ENCODE measurements at regions not wholly inside any gene's neighbourhood (a gene's known extent, or its start where the extent isn't known, plus 50 kb on each side); places are given as distances from the start of the nearest gene placed in this dataset.
A peak's percentile ranks its signal among the peaks of the same experiment; 100 is the strongest.

DNA sequence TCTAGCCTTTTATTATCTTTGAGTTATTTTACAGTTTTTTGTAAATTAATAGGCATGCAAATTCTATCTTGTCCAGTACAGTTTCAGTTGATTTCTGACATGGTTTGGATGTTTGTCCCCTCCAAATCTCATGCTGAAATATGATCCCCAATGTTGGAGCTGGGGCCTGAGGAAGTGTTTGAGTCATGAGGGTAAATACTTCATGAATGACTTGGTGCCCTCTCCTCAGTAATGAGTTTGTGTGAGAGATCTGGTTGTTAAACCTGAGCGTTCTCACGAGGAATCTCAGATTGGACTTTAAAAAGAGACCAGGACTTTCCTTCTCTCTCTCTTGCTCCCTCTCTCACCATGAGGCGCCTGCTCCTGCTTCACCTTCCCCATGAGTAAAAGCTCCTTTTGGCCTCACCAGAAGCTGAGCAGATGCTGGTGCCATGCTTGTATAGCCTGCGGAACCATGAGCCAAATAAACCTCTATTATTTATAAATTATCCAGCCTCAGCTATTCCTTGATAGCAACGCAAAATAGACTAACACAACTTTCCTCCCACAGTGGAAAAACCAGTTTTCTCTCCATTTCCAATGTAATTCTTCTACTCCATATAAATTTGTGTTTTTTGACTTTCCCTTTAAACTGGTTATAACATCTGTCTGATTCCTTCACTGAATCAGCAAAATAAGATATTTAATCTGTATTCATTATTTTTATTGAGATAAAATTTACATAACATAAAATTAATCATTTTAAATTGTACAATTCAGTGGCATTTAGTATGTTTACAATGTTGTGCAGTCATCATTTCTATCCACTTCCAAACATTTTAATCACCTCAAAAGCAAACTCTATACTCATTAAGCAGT lies 78.7 kb upstream of the PRSS16 start:
- H3K4me2 ChIP-seq (ENCODE audit: low read depth, low read length), result peak overlapping the region; percentile 98
- peak overlapping the region; percentile 99 for H3K23ac ChIP-seq (ENCODE audit: low read depth, low read length)
- DNase-seq (peak; percentile 97), ATAC-seq (ENCODE audit: low read depth) (peak; percentile 87)
- no peaks in the 10 kb centered on the region; the same call in 1 of the 2 replicates for H4K20me1 ChIP-seq (ENCODE audit: insufficient read depth, low read length)
- H3K79me1 ChIP-seq (ENCODE audit: low read depth in 1 of 2, low read length in 2 of 2), result no peaks in the 10 kb centered on the region
- ChIA-PET POLR2A (ENCODE audit: unreplicated experiment) (no interaction called here), CTCF (no interaction called here)
- H2AK5ac ChIP-seq (ENCODE audit: low read depth, low read length), result peak overlapping the region; percentile 71
- no peaks in the 10 kb centered on the region for H3K36me3 ChIP-seq (ENCODE audit: control insufficient read depth, insufficient read depth, low read length)
- H3K9me1 ChIP-seq (ENCODE audit: insufficient read depth, low read length), result no peaks in the 10 kb centered on the region
- dilution Hi-C loops (cut with HindIII; ENCODE audit: low sequenced_read_pairs, unreplicated experiment), result no loop called here
- 50% methylated on average over 1 of the region's 5 CpGs; no CpG with 5 or more reads in 1 of the 2 experiments for WGBS, 2 experiments (ENCODE audit: extremely low coverage in 2 of 2, insufficient read length in 1 of 2)
- H3K4me1 ChIP-seq (ENCODE audit: control insufficient read depth, insufficient read depth, low read length), result peaks cover 10% of the 10 kb centered on the region
- TSS peak; percentile 85 for BruUV-seq (replicated peaks)
- H2BK120ac ChIP-seq (ENCODE audit: low read depth, low read length), result peak overlapping the region; percentile 99
- peak overlapping the region; percentile 82 for H2AFZ ChIP-seq (replicated peaks; ENCODE audit: low read length, poor library complexity)
- TF ChIP-seq MAFK (IDR thresholded peaks at IDR 0.05; ENCODE audit: low read depth, low read length), result no peak
- TF ChIP-seq, protein P1, sequence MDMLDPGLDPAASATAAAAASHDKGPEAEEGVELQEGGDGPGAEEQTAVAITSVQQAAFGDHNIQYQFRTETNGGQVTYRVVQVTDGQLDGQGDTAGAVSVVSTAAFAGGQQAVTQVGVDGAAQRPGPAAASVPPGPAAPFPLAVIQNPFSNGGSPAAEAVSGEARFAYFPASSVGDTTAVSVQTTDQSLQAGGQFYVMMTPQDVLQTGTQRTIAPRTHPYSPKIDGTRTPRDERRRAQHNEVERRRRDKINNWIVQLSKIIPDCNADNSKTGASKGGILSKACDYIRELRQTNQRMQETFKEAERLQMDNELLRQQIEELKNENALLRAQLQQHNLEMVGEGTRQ (IDR thresholded peaks at IDR 0.05; ENCODE audit: low read depth, low read length), result peak; percentile 7; the same call in 1 of the 2 replicates
- TF ChIP-seq RCOR1 (IDR thresholded peaks at IDR 0.05; ENCODE audit: insufficient replicate concordance, low read length), result peak; percentile 4
- TF ChIP-seq FOS (IDR thresholded peaks at IDR 0.05; ENCODE audit: low read depth, low read length), result peak; percentile 58
- peak; percentile 75 for TF ChIP-seq POLR2A (IDR thresholded peaks at IDR 0.05; ENCODE audit: low read depth, low read length)
- peak overlapping the region; percentile 93 for H4K91ac ChIP-seq (ENCODE audit: insufficient read depth, low read depth, low read length)
- H3K9ac ChIP-seq (ENCODE audit: low read depth, low read length), result peak overlapping the region; percentile 86
- peak overlapping the region; percentile 100 for H2BK5ac ChIP-seq (ENCODE audit: low read depth, low read length, poor library complexity, severe bottlenecking)
- H2BK20ac ChIP-seq (ENCODE audit: low read depth, low read length), result peak overlapping the region; percentile 99
- peak overlapping the region; percentile 100 for H3K18ac ChIP-seq (ENCODE audit: low read depth, low read length)
- in situ Hi-C loops (cut with MboI; ENCODE audit: low sequenced_read_pairs), result loop anchor here (10.0 kb wide), 1 partner anchor 306 kb away; the partner anchor contains the start of gene ZNF184
- peak overlapping the region; percentile 98 for H4K5ac ChIP-seq (ENCODE audit: low read depth, low read length)
- peak overlapping the region; percentile 98 for H3K4ac ChIP-seq (ENCODE audit: low read depth, low read length)
- H3K27me3 ChIP-seq (ENCODE audit: control insufficient read depth, insufficient read depth, low read length), result no peaks in the 10 kb centered on the region
- peak overlapping the region; percentile 64 to 93 for H4K8ac ChIP-seq (ENCODE audit: low read depth in 2 of 2, low read length in 2 of 2)
- intact Hi-C loops (cut with micrococcal nuclease), result loop anchor here (10.0 kb wide), 1 partner anchor 306 kb away; the partner anchor contains the start of gene ZNF184
- peak overlapping the region; percentile 97 for H2BK15ac ChIP-seq (ENCODE audit: low read depth, low read length)
- H3K9me3 ChIP-seq (ENCODE audit: control insufficient read depth, insufficient read depth, low read length), result no peaks in the 10 kb centered on the region
- H3K56ac ChIP-seq (ENCODE audit: extremely low read depth, insufficient read depth, low read length), result peak overlapping the region; percentile 97
- no peak overlapping the region for H2AK9ac ChIP-seq (replicated peaks; ENCODE audit: low read depth, low read length, poor library complexity)
- peak overlapping the region; percentile 100 for H3K27ac ChIP-seq (ENCODE audit: insufficient read depth, low read length)
- peak overlapping the region; percentile 97 for H3K14ac ChIP-seq (replicated peaks; ENCODE audit: low read depth, low read length)
- peak overlapping the region; percentile 17; the same call in 1 of the 2 replicates for H3K4me3 ChIP-seq (ENCODE audit: insufficient read depth, low read depth, low read length)

Data from IMR-90 (cell line).